Natural killer cell (primary cell): ENCODE measurements at regions not wholly inside any gene's neighbourhood (a gene's known extent, or its start where the extent isn't known, plus 50 kb on each side); places are given as distances from the start of the nearest gene placed in this dataset.

ENCODE experiments used
- ATAC-seq, 3 donors: fragments of 150-1000 bp in 2 of 3; fragments of 200-7000 bp in 1 of 3; cut with Tn5 transposase; 1 replicate in 1 of 3; 2 replicates in 2 of 3; pipeline ENCODE4 v1.10.0; 2021; ENCODE audit warnings: mild to moderate bottlenecking in 2 of 3, moderate library complexity in 2 of 3
- DNase-seq, 2 donors: peaks; one replicate each; pipeline versions ENCODE4 v3.0.0 to v3.0.0-alpha.2; 2013 to 2021; ENCODE audit warnings: mixed read lengths in 1 of 2
- H3K27ac ChIP-seq: one replicate; pipeline ENCODE4 v1.5.1; 2013; ENCODE audit warnings: mild to moderate bottlenecking, low read length
- H3K27me3 ChIP-seq: one replicate; pipeline ENCODE4 v1.6.1; 2013; ENCODE audit warnings: low read length; ENCODE audit not compliant: control insufficient read depth, insufficient read depth
- H3K36me3 ChIP-seq: one replicate; pipeline ENCODE4 v1.6.1; 2013; ENCODE audit warnings: low read length; ENCODE audit not compliant: control insufficient read depth, insufficient read depth
- H3K4me1 ChIP-seq: one replicate; pipeline ENCODE4 v1.6.1; 2013; ENCODE audit warnings: low read length; ENCODE audit not compliant: control insufficient read depth, insufficient read depth
- H3K4me3 ChIP-seq: one replicate; pipeline ENCODE4 v1.5.1; 2013; ENCODE audit warnings: low read length
- H3K9me3 ChIP-seq: one replicate; pipeline ENCODE4 v1.6.1; 2013; ENCODE audit warnings: low read length; ENCODE audit not compliant: control insufficient read depth, insufficient read depth
- H3K27ac Mint-ChIP-seq, 2 donors: one replicate each; pipeline ENCODE4 v1.8.0; 2022; ENCODE audit warnings: mild to moderate bottlenecking in 2 of 2, mixed read lengths in 2 of 2, moderate library complexity in 1 of 2
- H3K27me3 Mint-ChIP-seq, 2 donors: one replicate each; pipeline ENCODE4 v1.8.0; 2022; ENCODE audit warnings: low read depth in 2 of 2, mixed read lengths in 2 of 2
- H3K36me3 Mint-ChIP-seq: one replicate; pipeline ENCODE4 v1.8.0; 2022; ENCODE audit warnings: mixed read lengths
- H3K4me1 Mint-ChIP-seq, 2 donors: one replicate each; pipeline ENCODE4 v1.8.0; 2022; ENCODE audit warnings: mixed read lengths in 2 of 2
- H3K4me3 Mint-ChIP-seq: one replicate; pipeline ENCODE4 v1.8.0; 2022; ENCODE audit warnings: mild to moderate bottlenecking, moderate library complexity, mixed read lengths
- H3K9me3 Mint-ChIP-seq, 2 donors: one replicate each; pipeline ENCODE4 v1.8.0; 2022; ENCODE audit warnings: mixed read lengths in 2 of 2
- WGBS: methylation state at CpG from one replicate; pipeline ENCODE4 v1.1.7; 2013; ENCODE audit warnings: missing lambda C conversion rate; ENCODE audit not compliant: insufficient coverage; 5-methylcytosine and 5-hydroxymethylcytosine counted together
- intact Hi-C: fragments of 100-400 bp; cut with micrococcal nuclease; formaldehyde crosslinking; loops from one replicate; pipeline ENCODE4 v1.14.2; 2022
- TF ChIP-seq, protein P1 (sequence below): fragments of 200-600 bp; IDR thresholded peaks from one replicate; pipeline ENCODE4 v1.8.0; 2022; ENCODE audit warnings: antibody characterized with exemption

DNA sequence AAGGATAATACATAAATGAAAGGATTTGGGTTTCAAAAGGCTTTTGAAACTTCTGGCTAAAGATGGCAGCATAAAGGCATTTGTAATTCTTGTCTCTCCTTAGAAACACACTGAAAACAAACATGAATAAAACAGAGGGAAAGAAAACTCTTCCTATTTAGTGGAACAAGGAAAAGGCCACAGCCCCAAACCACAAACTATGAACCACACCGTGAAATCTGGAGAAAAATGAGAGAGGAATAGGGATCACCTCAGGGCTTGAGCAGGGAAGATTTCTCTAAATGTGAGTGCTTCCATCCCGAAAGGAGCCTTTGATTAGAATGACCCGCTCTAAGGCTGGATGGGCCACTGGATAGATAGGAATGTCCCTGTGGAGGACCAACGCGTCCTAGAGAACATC lies 119.6 kb downstream of the SEC61B start:
- H3K9me3 Mint-ChIP-seq: no peaks in the 10 kb centered on the region
- no peak overlapping the region for H3K4me3 ChIP-seq
- intact Hi-C loops: no loop called here
- H3K36me3 Mint-ChIP-seq: no peaks in the 10 kb centered on the region
- H3K4me1 Mint-ChIP-seq: peaks cover 0 to 5% of the 10 kb centered on the region in 2 donors
- TF ChIP-seq, protein P1, sequence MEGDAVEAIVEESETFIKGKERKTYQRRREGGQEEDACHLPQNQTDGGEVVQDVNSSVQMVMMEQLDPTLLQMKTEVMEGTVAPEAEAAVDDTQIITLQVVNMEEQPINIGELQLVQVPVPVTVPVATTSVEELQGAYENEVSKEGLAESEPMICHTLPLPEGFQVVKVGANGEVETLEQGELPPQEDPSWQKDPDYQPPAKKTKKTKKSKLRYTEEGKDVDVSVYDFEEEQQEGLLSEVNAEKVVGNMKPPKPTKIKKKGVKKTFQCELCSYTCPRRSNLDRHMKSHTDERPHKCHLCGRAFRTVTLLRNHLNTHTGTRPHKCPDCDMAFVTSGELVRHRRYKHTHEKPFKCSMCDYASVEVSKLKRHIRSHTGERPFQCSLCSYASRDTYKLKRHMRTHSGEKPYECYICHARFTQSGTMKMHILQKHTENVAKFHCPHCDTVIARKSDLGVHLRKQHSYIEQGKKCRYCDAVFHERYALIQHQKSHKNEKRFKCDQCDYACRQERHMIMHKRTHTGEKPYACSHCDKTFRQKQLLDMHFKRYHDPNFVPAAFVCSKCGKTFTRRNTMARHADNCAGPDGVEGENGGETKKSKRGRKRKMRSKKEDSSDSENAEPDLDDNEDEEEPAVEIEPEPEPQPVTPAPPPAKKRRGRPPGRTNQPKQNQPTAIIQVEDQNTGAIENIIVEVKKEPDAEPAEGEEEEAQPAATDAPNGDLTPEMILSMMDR: no peak
- 99% methylated on average over 5 of the region's 5 CpGs for WGBS
- H3K4me1 ChIP-seq: no peaks in the 10 kb centered on the region
- H3K27ac ChIP-seq: no peak overlapping the region
- DNase-seq (no peak), ATAC-seq (no peak)
- no peak overlapping the region for H3K27ac Mint-ChIP-seq
- no peak overlapping the region for H3K4me3 Mint-ChIP-seq
- no peaks in the 10 kb centered on the region for H3K36me3 ChIP-seq
- peaks cover 14 to 18% of the 10 kb centered on the region in 2 donors for H3K27me3 Mint-ChIP-seq
- no peaks in the 10 kb centered on the region for H3K9me3 ChIP-seq
- no peaks in the 10 kb centered on the region for H3K27me3 ChIP-seq

DNA sequence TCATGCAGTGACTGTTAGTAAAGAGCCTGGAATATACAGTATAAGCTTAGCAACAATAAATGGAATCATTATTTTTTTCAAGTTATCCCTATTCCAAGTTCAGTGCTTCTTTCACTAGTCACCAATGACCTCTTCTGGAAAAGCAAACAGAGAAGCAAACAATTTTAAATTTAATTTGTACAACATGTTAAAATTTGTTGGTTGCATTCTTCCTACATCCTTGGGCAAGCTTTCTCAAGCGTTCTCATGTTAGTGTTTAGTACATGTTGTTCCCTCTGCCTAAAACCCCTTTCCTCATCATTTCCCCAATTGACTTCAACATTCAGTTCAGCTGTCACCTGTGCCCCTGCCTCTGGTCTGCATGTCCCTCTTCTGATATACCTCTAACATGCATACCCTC lies 123.4 kb downstream of the SEC61B start:
- no peak overlapping the region for H3K4me3 ChIP-seq
- DNase-seq: no peak
- 94% methylated on average over 1 of the region's 1 CpG for WGBS
- H3K27me3 ChIP-seq: no peaks in the 10 kb centered on the region
- Mint-ChIP-seq H3K36me3 (no peaks in the 10 kb centered on the region), H3K4me1 (no peaks in the 10 kb centered on the region), H3K27me3 (peaks cover 10 to 13% of the 10 kb centered on the region in 2 donors), H3K9me3 (no peaks in the 10 kb centered on the region), H3K27ac (no peak overlapping the region), H3K4me3 (no peak overlapping the region)
- intact Hi-C loops: no loop called here
- TF ChIP-seq, protein P1: no peak
- ATAC-seq: no peak
- H3K9me3 ChIP-seq: no peaks in the 10 kb centered on the region
- no peaks in the 10 kb centered on the region for H3K36me3 ChIP-seq
- no peak overlapping the region for H3K27ac ChIP-seq
- no peaks in the 10 kb centered on the region for H3K4me1 ChIP-seq

GRCh38 chr9:99345942-99346341 lies 123.9 kb downstream of the SEC61B start:
- Mint-ChIP-seq H3K27me3 (peaks cover 11 to 13% of the 10 kb centered on the region in 2 donors), H3K4me1 (no peaks in the 10 kb centered on the region), H3K27ac (no peak overlapping the region), H3K36me3 (no peaks in the 10 kb centered on the region), H3K4me3 (no peak overlapping the region), H3K9me3 (no peaks in the 10 kb centered on the region)
- no peak for ATAC-seq
- intact Hi-C loops: no loop called here
- no peaks in the 10 kb centered on the region for H3K4me1 ChIP-seq
- H3K36me3 ChIP-seq: no peaks in the 10 kb centered on the region
- TF ChIP-seq, protein P1: no peak
- no peak overlapping the region for H3K4me3 ChIP-seq
- no peak overlapping the region for H3K27ac ChIP-seq
- DNase-seq: no peak
- no peaks in the 10 kb centered on the region for H3K27me3 ChIP-seq
- no peaks in the 10 kb centered on the region for H3K9me3 ChIP-seq

- peaks cover 8 to 23% of the 10 kb centered on the region in 2 donors for H3K27me3 Mint-ChIP-seq
- H3K27me3 ChIP-seq: no peaks in the 10 kb centered on the region
These were observed 125.5 kb downstream of the SEC61B start for GRCh38 chr9:99347568-99347967.

More at GRCh38 chr9:99347568-99347967, 125.5 kb downstream of the SEC61B start:
- TF ChIP-seq, protein P1: no peak
- H3K36me3 Mint-ChIP-seq: no peaks in the 10 kb centered on the region
- intact Hi-C loops: no loop called here
- H3K4me1 Mint-ChIP-seq: no peaks in the 10 kb centered on the region
- no peaks in the 10 kb centered on the region for H3K9me3 ChIP-seq
- no peak for ATAC-seq
- H3K4me3 Mint-ChIP-seq: no peak overlapping the region
- no peaks in the 10 kb centered on the region for H3K36me3 ChIP-seq
- no peak overlapping the region for H3K27ac ChIP-seq
- H3K4me3 ChIP-seq: no peak overlapping the region
- no peaks in the 10 kb centered on the region for H3K4me1 ChIP-seq
- WGBS: 50% methylated on average over 2 of the region's 4 CpGs
- no peak for DNase-seq
- H3K27ac Mint-ChIP-seq: no peak overlapping the region
- H3K9me3 Mint-ChIP-seq: no peaks in the 10 kb centered on the region
